GM12878 (cell line): ENCODE measurements at regions not wholly inside any gene's neighbourhood (a gene's known extent, or its start where the extent isn't known, plus 50 kb on each side); places are given as distances from the start of the nearest gene placed in this dataset.

Experiments
- ATAC-seq: fragments of 200-7000 bp; cut with Tn5 transposase; 3 replicates; pipeline ENCODE4 v1.9.1; 2020; ENCODE audit warnings: mild to moderate bottlenecking, moderate library complexity
- BruUV-seq: library from RNA; stranded (reverse); fragments of 400-500 nt; replicated peaks from 2 replicates; lab custom pipeline; 2021; lab: Mats Ljungman, UMichigan
- CTCF ChIA-PET: fragments of 300-600 bp; sonication (Branson Sonifier 250); formaldehyde crosslinking; extraction: SDS; loops from one replicate; lab custom pipeline; 2021; ENCODE audit warnings: inconsistent platforms; lab: Yijun Ruan, JAX
- POLR2A ChIA-PET: fragments of 350-600 bp; formaldehyde crosslinking; extraction: SDS; loops from one replicate; lab custom pipeline; 2021; ENCODE audit warnings: inconsistent platforms; lab: Charles Lee
- RAD21 ChIA-PET: fragments of 300-600 bp; sonication (Branson Sonifier 250); formaldehyde crosslinking; loops from one replicate; lab custom pipeline; 2023; ENCODE audit warnings: antibody characterized with exemption; ENCODE audit not compliant: unreplicated experiment; lab: Charles Lee
- SMC1A ChIA-PET: fragments of 300-600 bp; sonication (Branson Sonifier 250); formaldehyde crosslinking; loops from one replicate; lab custom pipeline; 2023; ENCODE audit not compliant: unreplicated experiment, uncharacterized antibody; lab: Charles Lee
- DNase-seq: peaks from one replicate; pipeline ENCODE4 v3.0.0-alpha.2; 2011; ENCODE audit warnings: low read depth, low spot score
- FAIRE-seq: peaks from 3 replicates; lab custom pipeline; 2011; peaks lifted over from hg19 to GRCh38; lab: Jason Lieb, UNC
- H2AFZ ChIP-seq: 2 replicates; pipeline ENCODE4 v1.6.0; 2011; ENCODE audit warnings: low read depth, low read length, control low read depth; ENCODE audit not compliant: control insufficient read depth
- H3K27ac ChIP-seq: 2 replicates; pipeline ENCODE4 v1.5.1; 2011; ENCODE audit warnings: control low read depth; ENCODE audit not compliant: control insufficient read depth, insufficient read depth
- H3K27me3 ChIP-seq, 2 experiments: replicated peaks in 1 of 2; 2 replicates each; pipeline versions ENCODE4 v1.6.0 to v1.6.1; 2011; ENCODE audit warnings: low read length in 1 of 2; ENCODE audit not compliant: control insufficient read depth in 2 of 2, insufficient read depth in 2 of 2
- H3K36me3 ChIP-seq, 2 experiments: 2 replicates each; pipeline ENCODE4 v1.5.1; 2011; ENCODE audit warnings: low read length in 1 of 2; ENCODE audit not compliant: control insufficient read depth in 2 of 2, insufficient read depth in 2 of 2
- H3K4me1 ChIP-seq: 2 replicates; pipeline ENCODE4 v1.6.1; 2011; ENCODE audit warnings: mild to moderate bottlenecking, low read length, moderate library complexity, mixed read lengths; ENCODE audit not compliant: control insufficient read depth, insufficient read depth
- H3K4me2 ChIP-seq: 2 replicates; pipeline ENCODE4 v1.6.0; 2011; ENCODE audit warnings: control low read depth; ENCODE audit not compliant: control insufficient read depth, insufficient read depth
- H3K4me3 ChIP-seq: fragments of 200-600 bp; sonication (generic); 2 replicates; pipeline ENCODE4 v1.5.1; 2016
- H3K79me2 ChIP-seq: 2 replicates; pipeline ENCODE4 v1.6.0; 2011; ENCODE audit warnings: low read length; ENCODE audit not compliant: control insufficient read depth, insufficient read depth
- H3K9ac ChIP-seq: 2 replicates; pipeline ENCODE4 v1.8.0; 2011; ENCODE audit warnings: low read length, control low read depth, mixed read lengths; ENCODE audit not compliant: control insufficient read depth, insufficient read depth
- H3K9me3 ChIP-seq: replicated peaks from 3 replicates; pipeline ENCODE4 v1.5.1; 2011; ENCODE audit warnings: mild to moderate bottlenecking, low read length; ENCODE audit not compliant: control insufficient read depth, insufficient read depth
- H4K20me1 ChIP-seq: 2 replicates; pipeline ENCODE4 v1.6.0; 2011; ENCODE audit not compliant: control insufficient read depth, insufficient read depth
- BHLHE40 ChIP-seq, 2 experiments: fragments of 450-650 bp in 1 of 2; IDR thresholded peaks; 2 replicates each; pipeline ENCODE4 v1.6.1; 2011 to 2017; ENCODE audit warnings: low read depth in 2 of 2, borderline replicate concordance in 1 of 2, improper control_type of control experiment in 1 of 2, low read length in 1 of 2, mild to moderate bottlenecking in 1 of 2
- NFYA ChIP-seq: IDR thresholded peaks from 2 replicates; pipeline ENCODE4 v1.6.1; 2011; ENCODE audit warnings: low read depth, mild to moderate bottlenecking, low read length, improper control_type of control experiment, borderline replicate concordance
- USF1 ChIP-seq: IDR thresholded peaks from 2 replicates; pipeline ENCODE4 v1.6.1; 2011; ENCODE audit warnings: borderline replicate concordance, low read depth, mild to moderate bottlenecking, moderate library complexity, mixed read lengths, low read length; ENCODE audit not compliant: insufficient read depth; ENCODE audit errors: extremely low read length
- in situ Hi-C: fragments of 300-500 bp; cut with MboI; formaldehyde crosslinking; loops from 9 replicates; pipeline ENCODE4 v1.14.3; 2018; ENCODE audit warnings: mixed read lengths
- intact Hi-C: fragments of 100-400 bp; cut with micrococcal nuclease; formaldehyde crosslinking; loops from one replicate; pipeline ENCODE4 v1.14.2; 2022; ENCODE audit not compliant: unreplicated experiment
- TF ChIP-seq, protein P1 (sequence below): fragments of 450-650 bp; formaldehyde crosslinking; IDR thresholded peaks from 2 replicates; pipeline ENCODE4 v1.4.0; 2020; ENCODE audit warnings: mild to moderate bottlenecking, moderate library complexity

GRCh38 chr2:147355706-147356105 is 489.1 kb upstream of the ACVR2A start (continued):
- TF ChIP-seq, protein P1, sequence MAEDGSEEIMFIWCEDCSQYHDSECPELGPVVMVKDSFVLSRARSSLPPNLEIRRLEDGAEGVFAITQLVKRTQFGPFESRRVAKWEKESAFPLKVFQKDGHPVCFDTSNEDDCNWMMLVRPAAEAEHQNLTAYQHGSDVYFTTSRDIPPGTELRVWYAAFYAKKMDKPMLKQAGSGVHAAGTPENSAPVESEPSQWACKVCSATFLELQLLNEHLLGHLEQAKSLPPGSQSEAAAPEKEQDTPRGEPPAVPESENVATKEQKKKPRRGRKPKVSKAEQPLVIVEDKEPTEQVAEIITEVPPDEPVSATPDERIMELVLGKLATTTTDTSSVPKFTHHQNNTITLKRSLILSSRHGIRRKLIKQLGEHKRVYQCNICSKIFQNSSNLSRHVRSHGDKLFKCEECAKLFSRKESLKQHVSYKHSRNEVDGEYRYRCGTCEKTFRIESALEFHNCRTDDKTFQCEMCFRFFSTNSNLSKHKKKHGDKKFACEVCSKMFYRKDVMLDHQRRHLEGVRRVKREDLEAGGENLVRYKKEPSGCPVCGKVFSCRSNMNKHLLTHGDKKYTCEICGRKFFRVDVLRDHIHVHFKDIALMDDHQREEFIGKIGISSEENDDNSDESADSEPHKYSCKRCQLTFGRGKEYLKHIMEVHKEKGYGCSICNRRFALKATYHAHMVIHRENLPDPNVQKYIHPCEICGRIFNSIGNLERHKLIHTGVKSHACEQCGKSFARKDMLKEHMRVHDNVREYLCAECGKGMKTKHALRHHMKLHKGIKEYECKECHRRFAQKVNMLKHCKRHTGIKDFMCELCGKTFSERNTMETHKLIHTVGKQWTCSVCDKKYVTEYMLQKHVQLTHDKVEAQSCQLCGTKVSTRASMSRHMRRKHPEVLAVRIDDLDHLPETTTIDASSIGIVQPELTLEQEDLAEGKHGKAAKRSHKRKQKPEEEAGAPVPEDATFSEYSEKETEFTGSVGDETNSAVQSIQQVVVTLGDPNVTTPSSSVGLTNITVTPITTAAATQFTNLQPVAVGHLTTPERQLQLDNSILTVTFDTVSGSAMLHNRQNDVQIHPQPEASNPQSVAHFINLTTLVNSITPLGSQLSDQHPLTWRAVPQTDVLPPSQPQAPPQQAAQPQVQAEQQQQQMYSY, result no peak
- TF ChIP-seq NFYA, result no peak

DNA sequence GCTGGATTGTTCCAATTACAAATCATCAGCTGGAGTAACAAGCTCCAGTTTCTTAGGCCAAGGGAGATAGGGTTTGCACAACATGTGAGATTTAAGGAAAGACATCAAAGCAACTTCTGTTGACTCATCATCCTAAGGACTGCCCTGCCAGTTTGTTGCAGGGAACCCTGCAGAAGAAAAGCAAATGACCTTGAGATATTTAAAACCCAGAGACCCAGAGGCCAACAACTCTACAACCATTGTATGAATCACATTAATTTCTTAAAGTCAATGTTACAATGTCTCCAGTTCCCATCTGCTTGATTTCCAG is 491.8 kb upstream of the ACVR2A start:
- in situ Hi-C loops, result no loop called here
- ATAC-seq (no peak), DNase-seq (no peak), FAIRE-seq (no peak)
- Histone ChIP-seq H2AFZ (no peak overlapping the region), H3K4me2 (no peak overlapping the region), H3K79me2 (no peaks in the 10 kb centered on the region), H3K9me3 (no peaks in the 10 kb centered on the region), H3K4me1 (no peaks in the 10 kb centered on the region), H3K4me3 (no peak overlapping the region), H3K36me3 (no peaks in the 10 kb centered on the region), H3K27me3 (no peaks in the 10 kb centered on the region), H4K20me1 (no peaks in the 10 kb centered on the region), H3K27ac (no peak overlapping the region), H3K9ac (no peak overlapping the region)
- CTCF ChIA-PET, result no interaction called here
- BruUV-seq, result no TSS peak
- RAD21 ChIA-PET, result no interaction called here
- SMC1A ChIA-PET, result interaction anchor here (1.1 to 1.6 kb wide), 4 partner anchors 12 to 171 kb away, joined by 3 to 5 read pairs (median 4); no protein-coding TSS in a partner anchor
- POLR2A ChIA-PET, result no interaction called here
- TF ChIP-seq USF1, result no peak
- no peak for TF ChIP-seq BHLHE40 (IDR thresholded peaks at IDR 0.05; ENCODE audit: borderline replicate concordance in 1 of 2, low read depth in 2 of 2, low read length in 1 of 2)
- intact Hi-C loops, result no loop called here
